DMS114 treated with DMSO at 0.1 percent for 48 hours (cell line): ENCODE measurements at regions not wholly inside any gene's neighbourhood (a gene's known extent, or its start where the extent isn't known, plus 50 kb on each side); places are given as distances from the start of the nearest gene placed in this dataset.

Experiments
- DNase-seq: peaks from one replicate; lab custom pipeline; 2025; ENCODE audit not compliant: unreplicated experiment; lab: John Stamatoyannopoulos, UW

- DNase-seq, result no peak
These were observed 222.1 kb upstream of the EEA1 start for GRCh38 chr12:93151079-93151762.

GRCh38 chr12:93152617-93153016 lies 223.5 kb upstream of the EEA1 start:
- no peak for DNase-seq

GRCh38 chr12:93153321-93153720 lies 224.2 kb upstream of the EEA1 start:
- no peak for DNase-seq

GRCh38 chr12:93154096-93154728 lies 223.5 kb upstream of the NUDT4 start:
- DNase-seq, result no peak

GRCh38 chr12:93154753-93155480 lies 222.8 kb upstream of the NUDT4 start:
- no peak for DNase-seq

GRCh38 chr12:93156086-93156716 lies 221.5 kb upstream of the NUDT4 start:
- DNase-seq, result no peak

- no peak for DNase-seq
These were observed 220.4 kb upstream of the NUDT4 start for GRCh38 chr12:93157279-93157678.

- no peak for DNase-seq
These were observed 219.5 kb upstream of the NUDT4 start for GRCh38 chr12:93158065-93158843.

- no peak for DNase-seq
These were observed 214.3 kb upstream of the NUDT4 start for GRCh38 chr12:93163260-93164036.

GRCh38 chr12:93164103-93164880 lies 213.4 kb upstream of the NUDT4 start:
- DNase-seq, result no peak

GRCh38 chr12:93165384-93165932 lies 212.3 kb upstream of the NUDT4 start:
- DNase-seq, result no peak

- no peak for DNase-seq
These were observed 211.0 kb upstream of the NUDT4 start for GRCh38 chr12:93166541-93167307.

GRCh38 chr12:93167331-93167730 lies 210.4 kb upstream of the NUDT4 start:
- no peak for DNase-seq

GRCh38 chr12:93167841-93168492 lies 209.8 kb upstream of the NUDT4 start:
- no peak for DNase-seq

GRCh38 chr12:93168751-93169150 lies 209.0 kb upstream of the NUDT4 start:
- DNase-seq, result no peak

- DNase-seq, result no peak
These were observed 208.2 kb upstream of the NUDT4 start for GRCh38 chr12:93169536-93169935.

- no peak for DNase-seq
These were observed 206.8 kb upstream of the NUDT4 start for GRCh38 chr12:93170928-93171327.
